ENCODE measurements at regions not wholly inside any gene's neighbourhood (a gene's known extent, or its start where the extent isn't known, plus 50 kb on each side); places are given as distances from the start of the nearest gene placed in this dataset.

DNA sequence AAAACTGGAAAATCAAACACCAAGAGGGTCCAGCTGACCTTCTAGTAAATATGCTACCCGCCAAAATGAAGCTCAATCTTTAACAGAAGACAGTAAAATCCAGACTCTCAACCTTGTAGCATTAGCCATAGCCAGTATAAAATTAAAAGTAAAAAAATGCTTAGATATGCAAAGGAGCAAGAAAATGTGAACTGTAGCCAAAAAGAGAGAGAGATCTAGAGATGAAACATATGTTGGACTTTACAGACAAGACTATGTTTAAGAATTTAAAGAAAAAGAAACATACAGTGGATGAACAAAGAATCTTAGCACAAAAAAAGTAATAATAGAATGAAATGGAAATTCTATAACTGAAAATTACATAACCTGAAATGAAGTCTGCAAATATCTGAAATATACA, 344.5 kb downstream of the LRATD1 start:
- peaks cover 8% of the 10 kb centered on the region for H3K4me1 ChIP-seq (ENCODE audit: insufficient read depth, low read length)
- no peaks in the 10 kb centered on the region for H3K36me3 ChIP-seq (ENCODE audit: insufficient read depth, low read length)
- H3K4me3 ChIP-seq (ENCODE audit: insufficient read depth, low read depth, low read length): no peak overlapping the region
- no peak overlapping the region for H2AFZ ChIP-seq (ENCODE audit: low read depth, low read length)
- Mint-ChIP-seq H3K4me3 (ENCODE audit: unreplicated experiment) (no peak overlapping the region), H3K27me3 (ENCODE audit: low read depth, unreplicated experiment) (no peaks in the 10 kb centered on the region), H3K36me3 (ENCODE audit: low read depth, unreplicated experiment) (no peaks in the 10 kb centered on the region), H3K4me1 (ENCODE audit: low read depth, unreplicated experiment) (peaks cover 16% of the 10 kb centered on the region), H3K9me3 (ENCODE audit: unreplicated experiment) (no peaks in the 10 kb centered on the region), H3K27ac (ENCODE audit: unreplicated experiment) (no peak overlapping the region)
- H3K27me3 ChIP-seq (ENCODE audit: insufficient read depth, low read length): no peaks in the 10 kb centered on the region
- DNase-seq (ENCODE audit: low read depth) (no peak), FAIRE-seq (no peak)
- H3K27ac ChIP-seq (ENCODE audit: low read depth, low read length): no peak overlapping the region
- no peaks in the 10 kb centered on the region for H3K79me2 ChIP-seq (ENCODE audit: insufficient read depth, low read length)
- H3K9ac ChIP-seq (ENCODE audit: low read length): no peak overlapping the region
- TF ChIP-seq, protein P1, sequence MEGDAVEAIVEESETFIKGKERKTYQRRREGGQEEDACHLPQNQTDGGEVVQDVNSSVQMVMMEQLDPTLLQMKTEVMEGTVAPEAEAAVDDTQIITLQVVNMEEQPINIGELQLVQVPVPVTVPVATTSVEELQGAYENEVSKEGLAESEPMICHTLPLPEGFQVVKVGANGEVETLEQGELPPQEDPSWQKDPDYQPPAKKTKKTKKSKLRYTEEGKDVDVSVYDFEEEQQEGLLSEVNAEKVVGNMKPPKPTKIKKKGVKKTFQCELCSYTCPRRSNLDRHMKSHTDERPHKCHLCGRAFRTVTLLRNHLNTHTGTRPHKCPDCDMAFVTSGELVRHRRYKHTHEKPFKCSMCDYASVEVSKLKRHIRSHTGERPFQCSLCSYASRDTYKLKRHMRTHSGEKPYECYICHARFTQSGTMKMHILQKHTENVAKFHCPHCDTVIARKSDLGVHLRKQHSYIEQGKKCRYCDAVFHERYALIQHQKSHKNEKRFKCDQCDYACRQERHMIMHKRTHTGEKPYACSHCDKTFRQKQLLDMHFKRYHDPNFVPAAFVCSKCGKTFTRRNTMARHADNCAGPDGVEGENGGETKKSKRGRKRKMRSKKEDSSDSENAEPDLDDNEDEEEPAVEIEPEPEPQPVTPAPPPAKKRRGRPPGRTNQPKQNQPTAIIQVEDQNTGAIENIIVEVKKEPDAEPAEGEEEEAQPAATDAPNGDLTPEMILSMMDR (IDR thresholded peaks at IDR 0.05; ENCODE audit: insufficient read depth, low read depth, low read length): no peak
- H3K4me2 ChIP-seq (ENCODE audit: low read length): no peak overlapping the region
- no peaks in the 10 kb centered on the region for H4K20me1 ChIP-seq (ENCODE audit: insufficient read depth, low read length)
- H3K9me3 ChIP-seq (ENCODE audit: insufficient read depth, low read depth, low read length): no peaks in the 10 kb centered on the region

- FAIRE-seq (no peak), DNase-seq (ENCODE audit: low read depth) (peak; percentile 3)
- Histone ChIP-seq H3K4me1 (ENCODE audit: insufficient read depth, low read length) (peaks cover 8% of the 10 kb centered on the region), H3K9me3 (ENCODE audit: insufficient read depth, low read depth, low read length) (no peaks in the 10 kb centered on the region), H2AFZ (ENCODE audit: low read depth, low read length) (no peak overlapping the region), H3K9ac (ENCODE audit: low read length) (no peak overlapping the region), H4K20me1 (ENCODE audit: insufficient read depth, low read length) (no peaks in the 10 kb centered on the region), H3K79me2 (ENCODE audit: insufficient read depth, low read length) (no peaks in the 10 kb centered on the region), H3K27ac (ENCODE audit: low read depth, low read length) (no peak overlapping the region), H3K4me2 (ENCODE audit: low read length) (peak overlapping the region; percentile 45), H3K27me3 (ENCODE audit: insufficient read depth, low read length) (no peaks in the 10 kb centered on the region), H3K36me3 (ENCODE audit: insufficient read depth, low read length) (no peaks in the 10 kb centered on the region), H3K4me3 (ENCODE audit: insufficient read depth, low read depth, low read length) (no peak overlapping the region)
- Mint-ChIP-seq H3K4me1 (ENCODE audit: low read depth, unreplicated experiment) (peaks cover 16% of the 10 kb centered on the region), H3K9me3 (ENCODE audit: unreplicated experiment) (no peaks in the 10 kb centered on the region), H3K4me3 (ENCODE audit: unreplicated experiment) (no peak overlapping the region), H3K27ac (ENCODE audit: unreplicated experiment) (no peak overlapping the region), H3K27me3 (ENCODE audit: low read depth, unreplicated experiment) (no peaks in the 10 kb centered on the region), H3K36me3 (ENCODE audit: low read depth, unreplicated experiment) (no peaks in the 10 kb centered on the region)
- TF ChIP-seq, protein P1 (IDR thresholded peaks at IDR 0.05; ENCODE audit: insufficient read depth, low read depth, low read length): no peak
- no peak for TF ChIP-seq EZH2 (IDR thresholded peaks at IDR 0.05; ENCODE audit: insufficient read depth, low read length)
Measured at GRCh38 chr2:14978845-14979244, 346.3 kb downstream of the LRATD1 start.

- H3K36me3 ChIP-seq (ENCODE audit: insufficient read depth, low read length): no peaks in the 10 kb centered on the region
- H3K27ac ChIP-seq (ENCODE audit: low read depth, low read length): no peak overlapping the region
- no peak overlapping the region for H3K4me2 ChIP-seq (ENCODE audit: low read length)
- DNase-seq (ENCODE audit: low read depth) (no peak), FAIRE-seq (no peak)
- H3K9me3 ChIP-seq (ENCODE audit: insufficient read depth, low read depth, low read length): no peaks in the 10 kb centered on the region
- H3K4me3 ChIP-seq (ENCODE audit: insufficient read depth, low read depth, low read length): no peak overlapping the region
- H3K27me3 ChIP-seq (ENCODE audit: insufficient read depth, low read length): no peaks in the 10 kb centered on the region
- no peaks in the 10 kb centered on the region for H3K27me3 Mint-ChIP-seq (ENCODE audit: low read depth, unreplicated experiment)
- no peaks in the 10 kb centered on the region for H3K36me3 Mint-ChIP-seq (ENCODE audit: low read depth, unreplicated experiment)
- H3K9ac ChIP-seq (ENCODE audit: low read length): no peak overlapping the region
- H3K27ac Mint-ChIP-seq (ENCODE audit: unreplicated experiment): no peak overlapping the region
- H3K9me3 Mint-ChIP-seq (ENCODE audit: unreplicated experiment): no peaks in the 10 kb centered on the region
- H2AFZ ChIP-seq (ENCODE audit: low read depth, low read length): no peak overlapping the region
- no peak for TF ChIP-seq EZH2 (IDR thresholded peaks at IDR 0.05; ENCODE audit: insufficient read depth, low read length)
- TF ChIP-seq, protein P1 (IDR thresholded peaks at IDR 0.05; ENCODE audit: insufficient read depth, low read depth, low read length): no peak
- no peaks in the 10 kb centered on the region for H3K79me2 ChIP-seq (ENCODE audit: insufficient read depth, low read length)
- peaks cover 5% of the 10 kb centered on the region for H3K4me1 Mint-ChIP-seq (ENCODE audit: low read depth, unreplicated experiment)
- H4K20me1 ChIP-seq (ENCODE audit: insufficient read depth, low read length): no peaks in the 10 kb centered on the region
- peaks cover 5% of the 10 kb centered on the region for H3K4me1 ChIP-seq (ENCODE audit: insufficient read depth, low read length)
- H3K4me3 Mint-ChIP-seq (ENCODE audit: unreplicated experiment): no peak overlapping the region
Measured at GRCh38 chr2:14982790-14983189, 350.3 kb downstream of the LRATD1 start.
